ENCODE measurements at regions not wholly inside any gene's neighbourhood (a gene's known extent, or its start where the extent isn't known, plus 50 kb on each side); places are given as distances from the start of the nearest gene placed in this dataset.

GRCh38 chr6:8889514-8889913, 454.2 kb upstream of the SLC35B3 start:
- H3K27ac ChIP-seq (ENCODE audit: insufficient read length, low read depth, low read length): no peak overlapping the region
- no peaks in the 10 kb centered on the region for H4K20me1 ChIP-seq (ENCODE audit: control insufficient read depth, insufficient read depth, insufficient read length)
- no peak overlapping the region for H3K56ac ChIP-seq (ENCODE audit: insufficient read length, low read depth, low read length)
- H3K9me3 Mint-ChIP-seq: no peaks in the 10 kb centered on the region
- no peak overlapping the region for H2AFZ ChIP-seq (ENCODE audit: low read length)
- H4K5ac ChIP-seq (ENCODE audit: insufficient read length, low read depth, low read length): no peak overlapping the region
- H3K36me3 Mint-ChIP-seq (ENCODE audit: insufficient read depth in 1 of 3, low read depth in 3 of 3): no peaks in the 10 kb centered on the region
- H3K4me2 ChIP-seq (ENCODE audit: insufficient read depth, insufficient read length, low read length): no peak overlapping the region
- H3K27me3 Mint-ChIP-seq (ENCODE audit: low read depth): no peaks in the 10 kb centered on the region
- no peaks in the 10 kb centered on the region for H3K79me1 ChIP-seq (ENCODE audit: insufficient read depth, low read depth, low read length, poor library complexity, severe bottlenecking)
- H3K27me3 ChIP-seq (ENCODE audit: insufficient read depth, low read length): no peaks in the 10 kb centered on the region
- no peak for DNase-seq
- no peak overlapping the region for H3T11ph ChIP-seq (ENCODE audit: low read length)
- no peak for TF ChIP-seq CTCF (conservative IDR thresholded peaks at IDR 0.05)
- no peak overlapping the region for H3K27ac Mint-ChIP-seq
- H2BK12ac ChIP-seq (ENCODE audit: insufficient read length, low read depth, low read length): no peak overlapping the region
- no peak overlapping the region for H3K23ac ChIP-seq (ENCODE audit: insufficient read length, low read depth, low read length)
- no peak overlapping the region for H2BK120ac ChIP-seq (ENCODE audit: low read depth, low read length, poor library complexity, severe bottlenecking)
- H2BK20ac ChIP-seq (ENCODE audit: low read depth, low read length, poor library complexity, severe bottlenecking): no peak overlapping the region
- H3K9me3 ChIP-seq (ENCODE audit: control insufficient read depth, low read depth, low read length): no peaks in the 10 kb centered on the region
- no peak overlapping the region for H3K14ac ChIP-seq (ENCODE audit: insufficient read depth, low read length)
- no peak overlapping the region for H3K4ac ChIP-seq (ENCODE audit: low read depth, low read length)
- H3K18ac ChIP-seq (ENCODE audit: insufficient read length, low read depth, low read length): no peak overlapping the region
- WGBS (ENCODE audit: extremely low coverage, insufficient read length, low lambda C conversion rate): no CpG with 5 or more reads among the region's 6 CpGs
- H3K4me1 Mint-ChIP-seq: no peaks in the 10 kb centered on the region
- no peak overlapping the region for H2AK5ac ChIP-seq (ENCODE audit: insufficient read length, low read length)
- H4K91ac ChIP-seq (ENCODE audit: insufficient read length, low read depth, low read length): no peak overlapping the region
- no peaks in the 10 kb centered on the region for H3K4me1 ChIP-seq (ENCODE audit: insufficient read depth, low read length)
- no peak overlapping the region for H2BK5ac ChIP-seq (ENCODE audit: insufficient read length, low read length)
- H4K8ac ChIP-seq (replicated peaks; ENCODE audit: insufficient read length, low read depth, low read length): no peak overlapping the region
- H3K79me2 ChIP-seq (ENCODE audit: insufficient read depth, low read length): no peaks in the 10 kb centered on the region
- H3K9ac ChIP-seq (ENCODE audit: extremely low read depth, insufficient read length, low read length): no peak overlapping the region
- no peak overlapping the region for H2BK15ac ChIP-seq (ENCODE audit: low read depth, low read length)
- no peaks in the 10 kb centered on the region for H3K23me2 ChIP-seq (ENCODE audit: insufficient read length, low read depth, low read length, poor library complexity, severe bottlenecking)
- H3K4me3 Mint-ChIP-seq: no peak overlapping the region

Data from H9 (cell line).